SU-DHL-6 (cell line): ENCODE measurements at regions not wholly inside any gene's neighbourhood (a gene's known extent, or its start where the extent isn't known, plus 50 kb on each side); places are given as distances from the start of the nearest gene placed in this dataset.

ENCODE experiments used
- CTCF ChIP-seq: fragments of 200-600 bp; sonication (generic); IDR thresholded peaks from one replicate; pipeline ENCODE4 v1.5.1; 2017; ENCODE audit warnings: antibody characterized with exemption, mild to moderate bottlenecking, low read length, moderate library complexity; ENCODE audit not compliant: insufficient read depth, poor library complexity, severe bottlenecking
- EZH2phosphoT487 ChIP-seq: fragments of 200-600 bp; sonication (generic), shearing (Covaris generic); conservative IDR thresholded peaks from 2 replicates; pipeline ENCODE4 v1.6.1; 2018; ENCODE audit warnings: mild to moderate bottlenecking, antibody characterized with exemption, low read length, moderate library complexity, mixed read lengths

- TF ChIP-seq CTCF (no peak), EZH2phosphoT487 (no peak)
These were observed 247.3 kb upstream of the DIPK2B start for GRCh38 chrX:45447995-45448394.
